ENCODE measurements at regions not wholly inside any gene's neighbourhood (a gene's known extent, or its start where the extent isn't known, plus 50 kb on each side); places are given as distances from the start of the nearest gene placed in this dataset.

GRCh38 chr7:155965010-155965409 is 152.7 kb upstream of the SHH start:
- in situ Hi-C loops (cut with HindIII; ENCODE audit: low sequenced_read_pairs) = loop anchor here (5.0 kb wide), 1 partner anchor 52 kb away; no protein-coding TSS in a partner anchor

- in situ Hi-C loops (cut with HindIII; ENCODE audit: low sequenced_read_pairs) = no loop called here
Measured at GRCh38 chr7:155964543-155964942, 152.3 kb upstream of the SHH start.

- in situ Hi-C loops (cut with HindIII; ENCODE audit: low sequenced_read_pairs) = no loop called here
Measured at GRCh38 chr7:155963771-155964195, 151.5 kb upstream of the SHH start.

- in situ Hi-C loops (cut with HindIII; ENCODE audit: low sequenced_read_pairs) = no loop called here
Measured at GRCh38 chr7:155963356-155963755, 151.1 kb upstream of the SHH start.

GRCh38 chr7:155962968-155963300 is 150.7 kb upstream of the SHH start:
- in situ Hi-C loops (cut with HindIII; ENCODE audit: low sequenced_read_pairs) = no loop called here

- in situ Hi-C loops (cut with HindIII; ENCODE audit: low sequenced_read_pairs) = no loop called here
Measured at GRCh38 chr7:155962191-155962967, 150.1 kb upstream of the SHH start.

- in situ Hi-C loops (cut with HindIII; ENCODE audit: low sequenced_read_pairs) = no loop called here
Measured at GRCh38 chr7:155961241-155962190, 149.3 kb upstream of the SHH start.

- in situ Hi-C loops (cut with HindIII; ENCODE audit: low sequenced_read_pairs) = no loop called here
Measured at GRCh38 chr7:155959894-155960293, 147.6 kb upstream of the SHH start.

- in situ Hi-C loops (cut with HindIII; ENCODE audit: low sequenced_read_pairs) = no loop called here
Measured at GRCh38 chr7:155956977-155957376, 144.7 kb upstream of the SHH start.

GRCh38 chr7:155955367-155955635 is 143.0 kb upstream of the SHH start:
- in situ Hi-C loops (cut with HindIII; ENCODE audit: low sequenced_read_pairs) = no loop called here

- in situ Hi-C loops (cut with HindIII; ENCODE audit: low sequenced_read_pairs) = no loop called here
Measured at GRCh38 chr7:155954550-155955366, 142.5 kb upstream of the SHH start.

GRCh38 chr7:155953781-155954549 is 141.7 kb upstream of the SHH start:
- in situ Hi-C loops (cut with HindIII; ENCODE audit: low sequenced_read_pairs) = no loop called here

GRCh38 chr7:155953501-155953778 is 141.2 kb upstream of the SHH start:
- in situ Hi-C loops (cut with HindIII; ENCODE audit: low sequenced_read_pairs) = no loop called here

- in situ Hi-C loops (cut with HindIII; ENCODE audit: low sequenced_read_pairs) = no loop called here
Measured at GRCh38 chr7:155951554-155952158, 139.4 kb upstream of the SHH start.

- in situ Hi-C loops (cut with HindIII; ENCODE audit: low sequenced_read_pairs) = no loop called here
Measured at GRCh38 chr7:155950898-155951553, 138.8 kb upstream of the SHH start.

- in situ Hi-C loops (cut with HindIII; ENCODE audit: low sequenced_read_pairs) = no loop called here
Measured at GRCh38 chr7:155948845-155949244, 136.6 kb upstream of the SHH start.

GRCh38 chr7:155948423-155948822 is 136.2 kb upstream of the SHH start:
- in situ Hi-C loops (cut with HindIII; ENCODE audit: low sequenced_read_pairs) = no loop called here

- in situ Hi-C loops (cut with HindIII; ENCODE audit: low sequenced_read_pairs) = no loop called here
Measured at GRCh38 chr7:155947051-155947450, 134.8 kb upstream of the SHH start.

GRCh38 chr7:155945670-155946325 is 133.5 kb upstream of the SHH start:
- in situ Hi-C loops (cut with HindIII; ENCODE audit: low sequenced_read_pairs) = no loop called here

Measured in DLD1 (cell line).